GM18867 (cell line): ENCODE measurements at regions not wholly inside any gene's neighbourhood (a gene's known extent, or its start where the extent isn't known, plus 50 kb on each side); places are given as distances from the start of the nearest gene placed in this dataset.
"Not testable (repeated sequence)": the region's sequence is repeated elsewhere in the genome, so short reads cannot be mapped to it uniquely, and the experiment has no call there.

Source experiments
- ATAC-seq: cut with Tn5 transposase; IDR thresholded peaks from one replicate; pipeline ENCODE4 v1.9.1; 2021; ENCODE audit warnings: mild to moderate bottlenecking, moderate library complexity; ENCODE audit not compliant: unreplicated experiment

DNA sequence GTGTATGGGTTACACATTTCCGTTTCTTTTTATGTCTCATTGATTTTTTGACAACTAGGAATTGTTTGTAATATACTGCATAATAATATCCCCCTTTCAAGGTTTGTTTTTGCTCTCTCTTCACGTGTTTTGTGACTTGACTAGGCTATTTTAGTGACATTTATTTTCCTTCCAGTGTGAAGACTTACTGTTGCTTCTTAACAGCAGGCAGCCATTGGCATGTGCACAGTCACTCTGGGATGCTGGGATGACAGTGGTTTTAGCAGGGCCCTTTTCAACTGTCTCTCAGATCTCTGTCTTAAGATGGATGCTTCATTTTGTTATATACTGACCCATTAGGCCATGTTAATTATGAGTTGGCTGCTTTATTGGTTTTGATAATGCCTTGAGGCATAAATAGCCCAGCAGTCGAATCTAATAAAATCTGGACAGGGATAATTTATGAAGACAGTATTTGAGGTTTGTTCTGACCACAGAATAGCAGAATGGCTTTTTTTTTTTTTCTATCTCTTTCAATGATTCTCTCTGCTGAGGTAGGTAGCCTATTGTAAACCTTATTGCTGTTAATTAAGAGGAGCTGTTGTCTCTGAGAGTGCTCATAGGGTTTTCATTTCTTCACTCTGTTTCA is 536.0 kb downstream of the GABRG2 start:
- ATAC-seq: no peak

DNA sequence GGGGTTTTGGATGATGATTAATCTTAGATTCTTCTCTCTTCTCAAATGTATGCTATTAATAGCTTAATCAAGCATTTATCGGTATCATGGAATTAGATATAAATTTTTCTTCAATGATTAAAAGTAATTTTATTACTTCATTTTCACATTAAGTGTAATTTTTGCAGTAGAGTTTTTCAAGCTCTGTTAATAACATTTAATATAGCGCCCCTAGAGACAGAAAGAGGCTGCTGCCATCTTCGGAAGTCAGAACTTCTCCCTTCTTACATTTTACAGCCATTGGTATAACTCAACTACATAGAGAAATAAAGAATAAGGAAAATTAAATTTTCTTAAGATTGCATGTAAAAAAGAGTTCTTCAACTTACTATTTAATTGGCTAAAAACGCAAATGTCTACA is 540.3 kb downstream of the GABRG2 start:
- no peak for ATAC-seq

DNA sequence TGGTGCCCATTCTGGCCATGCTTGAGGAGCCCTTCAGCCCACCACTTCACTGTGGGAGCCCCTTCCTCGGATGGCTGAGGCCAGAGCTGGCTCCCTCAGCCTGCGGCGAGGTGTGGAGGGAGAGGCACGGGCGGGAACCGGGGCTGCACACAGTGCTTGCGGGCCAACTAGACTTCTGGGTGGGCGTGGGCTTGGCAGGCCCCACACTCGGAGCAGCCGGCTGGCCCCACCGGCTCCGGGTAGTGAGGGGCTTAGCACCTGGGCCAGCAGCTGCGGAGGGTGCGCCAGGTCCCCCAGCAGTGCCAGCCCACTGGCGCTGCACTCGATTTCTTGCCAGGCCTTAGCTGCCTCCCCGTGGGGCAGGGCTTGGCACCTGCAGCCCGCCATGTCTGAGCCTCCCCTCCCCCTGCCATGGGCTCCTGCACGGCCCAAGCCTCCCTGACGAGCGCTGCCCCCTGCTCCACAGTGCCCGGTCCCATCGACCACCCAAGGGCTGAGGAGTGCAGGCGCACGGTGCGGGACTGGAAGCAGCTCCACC is 554.2 kb downstream of the GABRG2 start:
- ATAC-seq: not testable (repeated sequence)

DNA sequence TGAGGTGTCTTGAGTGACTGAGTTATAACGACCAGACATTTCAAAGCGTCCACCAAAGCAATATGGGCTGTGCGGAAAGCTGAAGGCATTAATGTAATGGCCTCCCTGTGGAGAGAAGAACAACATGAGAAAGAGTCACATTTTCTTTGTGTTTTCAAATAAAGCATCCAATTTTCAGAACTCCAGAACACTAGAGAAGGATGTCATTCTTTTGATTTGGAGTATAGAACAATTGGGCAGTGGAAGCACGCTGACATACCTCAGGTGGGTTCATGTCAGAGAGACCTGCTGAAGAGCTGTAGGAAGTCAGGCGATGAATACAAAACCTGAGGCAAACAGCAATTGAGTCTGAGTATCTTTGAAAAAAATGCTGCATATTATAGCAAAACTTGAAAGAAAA is 556.5 kb downstream of the GABRG2 start:
- ATAC-seq: no peak

DNA sequence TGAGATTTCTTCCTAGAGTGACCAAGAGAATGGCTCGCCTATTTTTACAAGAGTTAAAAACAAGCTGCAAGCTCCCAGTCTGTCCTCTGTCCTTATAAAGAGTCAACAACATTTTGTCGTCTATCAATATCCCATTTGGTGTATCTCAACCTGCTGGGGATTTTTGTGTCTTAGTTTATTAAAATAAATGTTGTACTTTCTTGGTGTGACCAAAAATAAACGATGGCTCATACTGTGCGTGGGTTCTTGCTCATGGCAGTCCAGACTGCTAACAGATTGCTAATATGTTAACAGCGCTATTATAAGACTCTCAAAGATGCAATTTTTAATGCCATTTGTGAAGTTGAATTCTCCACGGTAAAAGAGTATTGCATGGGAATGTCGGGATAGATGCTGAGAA is 569.9 kb downstream of the GABRG2 start:
- no peak for ATAC-seq

DNA sequence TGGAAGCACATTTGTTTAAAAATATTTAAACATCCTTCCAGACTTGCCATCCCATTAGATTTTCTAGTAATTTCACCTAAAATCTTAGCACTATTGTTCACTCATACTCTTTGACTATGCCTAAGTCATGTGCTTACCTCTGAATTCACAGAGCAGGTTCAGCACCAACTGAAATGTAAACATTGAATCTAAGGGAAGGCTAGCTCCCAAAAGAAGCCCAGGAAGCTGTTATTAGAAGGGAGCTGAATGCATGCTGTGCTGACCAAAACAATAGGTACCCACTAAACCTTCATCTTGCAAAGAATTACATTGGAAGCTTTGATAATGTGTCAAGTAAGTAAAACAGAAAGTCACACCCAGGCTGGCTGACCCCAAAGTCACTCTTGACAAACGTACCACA is 571.3 kb downstream of the GABRG2 start:
- ATAC-seq: no peak

GRCh38 chr5:162641142-162641813 is 573.7 kb downstream of the GABRG2 start:
- ATAC-seq: no peak

DNA sequence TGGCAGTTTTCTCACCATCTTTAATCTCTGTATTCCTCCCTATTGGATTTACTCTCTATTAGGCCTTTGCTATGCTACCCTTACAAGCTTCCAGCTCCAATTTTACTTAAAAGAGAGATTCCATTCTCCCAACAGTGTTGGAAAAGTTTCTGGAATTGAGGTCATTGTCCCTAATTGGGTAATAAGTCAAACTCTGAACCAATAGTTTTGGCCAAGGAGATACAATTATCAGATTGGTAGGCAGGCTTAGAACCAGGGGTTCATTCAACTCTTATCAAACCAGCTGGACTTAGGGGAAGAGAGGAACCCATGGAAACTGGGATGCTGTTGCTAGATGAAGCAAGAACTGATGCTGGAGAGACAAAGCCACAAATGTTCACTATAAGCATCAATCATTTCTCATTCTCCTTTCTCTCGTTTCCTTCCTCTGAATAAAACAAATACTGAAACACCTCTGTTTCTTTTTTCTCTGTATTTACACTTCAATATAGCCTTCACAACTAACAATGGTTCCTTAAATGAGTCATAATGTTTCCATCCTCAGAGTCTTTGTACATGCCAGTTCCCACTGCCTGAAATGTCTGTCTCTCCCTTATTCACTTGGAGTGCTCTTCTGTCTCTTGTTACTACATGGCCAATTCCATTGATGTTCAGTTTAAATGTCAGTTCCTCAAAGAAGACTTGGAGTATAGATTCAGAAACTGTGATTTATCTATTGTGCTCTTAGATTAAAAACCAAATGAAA is 587.3 kb downstream of the GABRG2 start:
- ATAC-seq: peak; percentile 88

GRCh38 chr5:162657076-162657475 is 589.5 kb downstream of the GABRG2 start:
- ATAC-seq: no peak

GRCh38 chr5:162664846-162665245 is 597.3 kb downstream of the GABRG2 start:
- ATAC-seq: no peak

- ATAC-seq: no peak
Observed at GRCh38 chr5:162668926-162669325, 601.4 kb downstream of the GABRG2 start.

DNA sequence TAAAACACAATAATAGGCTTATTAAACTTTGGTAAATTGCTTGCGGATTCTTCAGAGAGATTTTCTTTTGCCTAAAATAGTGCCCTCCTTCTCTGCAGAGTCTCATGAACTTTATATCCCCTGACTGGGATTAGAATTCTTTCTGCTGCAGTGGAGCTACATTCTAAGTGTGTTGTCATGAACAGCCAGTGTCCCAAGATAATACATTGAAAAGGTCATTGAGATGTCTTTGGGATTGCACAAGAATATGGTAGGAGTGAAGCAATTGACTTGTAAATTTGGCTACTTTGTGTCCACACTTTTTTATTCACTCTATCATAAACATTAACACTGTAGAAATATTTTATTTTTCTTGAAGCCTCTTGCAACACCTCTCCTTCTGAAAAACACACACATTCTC is 604.5 kb downstream of the GABRG2 start:
- ATAC-seq: no peak

GRCh38 chr5:162683284-162683683 is 615.7 kb downstream of the GABRG2 start:
- ATAC-seq: peak; percentile 48

GRCh38 chr5:162684145-162684544 is 616.6 kb downstream of the GABRG2 start:
- no peak for ATAC-seq

DNA sequence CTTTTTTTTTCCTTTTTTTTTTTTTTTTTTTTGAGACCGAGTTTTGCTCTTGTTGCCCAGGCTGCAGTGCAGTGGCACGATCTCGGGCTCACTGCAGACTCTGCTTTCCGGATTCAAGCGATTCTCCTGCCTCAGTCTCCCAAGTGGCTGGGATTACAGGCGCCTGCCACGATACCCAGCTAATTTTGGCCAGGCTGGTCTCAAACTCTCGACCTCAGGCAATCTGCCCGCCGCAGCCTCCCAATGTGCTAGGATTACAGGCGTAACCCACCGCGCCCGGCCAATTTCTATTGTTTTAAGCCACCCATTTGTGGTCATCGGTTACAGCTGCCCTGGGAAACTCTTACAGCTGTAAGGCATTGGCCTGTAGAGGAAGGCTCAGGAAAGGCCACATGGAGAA is 617.7 kb downstream of the GABRG2 start:
- ATAC-seq: no peak

- ATAC-seq: not testable (repeated sequence)
Observed at GRCh38 chr5:162696272-162696671, 628.7 kb downstream of the GABRG2 start.

DNA sequence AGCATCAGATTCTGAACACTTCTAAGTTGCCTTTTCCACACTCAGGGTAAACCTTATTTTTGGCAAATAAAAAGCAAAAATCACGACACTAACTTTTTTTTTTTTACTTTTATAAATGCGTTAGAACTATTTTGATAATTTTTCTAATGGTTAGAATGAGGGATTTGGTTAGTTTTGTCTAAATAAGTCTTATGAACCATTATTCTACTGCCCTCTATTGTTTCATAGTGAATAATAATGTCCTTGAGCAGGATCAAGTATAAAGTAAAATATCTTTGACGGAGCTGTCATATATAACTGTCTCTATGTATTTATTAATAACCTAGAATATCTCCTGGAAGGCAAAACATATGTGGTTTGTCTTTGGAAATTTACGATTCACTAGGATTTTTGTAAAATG is 631.8 kb downstream of the GABRG2 start:
- no peak for ATAC-seq

GRCh38 chr5:162703914-162704313 is 636.3 kb downstream of the GABRG2 start:
- ATAC-seq: no peak

- ATAC-seq: no peak
Observed at GRCh38 chr5:162711244-162711643, 643.7 kb downstream of the GABRG2 start.

GRCh38 chr5:162719720-162720119 is 652.1 kb downstream of the GABRG2 start:
- no peak for ATAC-seq

DNA sequence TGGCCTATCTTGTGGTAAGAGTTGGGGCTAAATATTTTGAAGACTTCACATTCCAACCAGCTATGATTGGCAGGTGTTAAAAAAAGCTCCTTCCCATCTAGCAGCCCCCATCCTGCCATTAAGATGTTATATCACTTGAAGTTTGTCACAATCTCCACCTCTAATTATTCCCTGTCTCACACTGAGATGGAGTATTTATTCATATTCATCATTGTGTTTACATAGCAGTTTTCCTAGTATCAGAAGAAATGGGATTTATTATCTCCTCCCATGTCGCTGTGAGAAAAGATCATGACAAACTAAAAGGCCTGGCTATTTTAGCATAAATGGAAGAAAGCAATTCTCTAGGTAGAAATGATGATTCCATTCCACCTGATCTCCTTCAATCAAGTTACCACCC is 653.6 kb downstream of the GABRG2 start:
- ATAC-seq: no peak

- ATAC-seq: no peak
Observed at GRCh38 chr5:162752612-162753011, 684.8 kb upstream of the CCNG1 start.
